ENCODE measurements at regions not wholly inside any gene's neighbourhood (a gene's known extent, or its start where the extent isn't known, plus 50 kb on each side); places are given as distances from the start of the nearest gene placed in this dataset.
"Not testable (repeated sequence)": the region's sequence is repeated elsewhere in the genome, so short reads cannot be mapped to it uniquely, and the experiment has no call there.

DNA sequence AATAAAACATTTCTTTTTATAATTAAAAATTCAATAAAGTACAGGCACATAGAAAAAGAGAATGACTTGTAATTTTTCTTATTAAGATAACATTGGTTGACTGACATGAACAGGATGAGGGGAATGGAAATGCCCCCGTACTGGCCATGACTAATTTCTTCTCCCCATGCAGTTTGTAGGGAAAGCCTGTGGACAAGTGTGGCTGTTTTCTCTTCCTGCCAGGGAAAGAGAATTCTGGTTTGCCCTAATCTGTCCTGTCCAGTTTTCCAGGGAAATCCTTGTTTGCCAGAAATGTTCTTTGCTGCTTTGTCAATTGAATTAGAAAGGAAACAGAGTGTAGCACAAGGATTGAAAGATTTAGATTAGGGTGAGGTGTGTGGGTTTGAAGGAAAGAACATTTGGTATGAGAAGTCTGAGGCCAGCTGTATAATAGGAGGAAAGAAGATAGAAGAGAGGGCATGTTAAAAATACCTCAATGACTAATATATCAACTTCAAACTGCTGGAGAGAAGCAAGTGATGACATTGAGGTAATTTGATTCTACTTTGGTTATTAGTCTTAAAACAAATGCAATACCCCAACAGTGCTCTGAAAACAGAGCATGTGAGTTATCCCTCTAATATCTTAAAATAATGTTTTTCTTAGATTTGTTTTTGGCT lies 593.9 kb upstream of the ZNF804A start:
- peak; percentile 12 for DNase-seq (ENCODE audit: low spot score)

DNA sequence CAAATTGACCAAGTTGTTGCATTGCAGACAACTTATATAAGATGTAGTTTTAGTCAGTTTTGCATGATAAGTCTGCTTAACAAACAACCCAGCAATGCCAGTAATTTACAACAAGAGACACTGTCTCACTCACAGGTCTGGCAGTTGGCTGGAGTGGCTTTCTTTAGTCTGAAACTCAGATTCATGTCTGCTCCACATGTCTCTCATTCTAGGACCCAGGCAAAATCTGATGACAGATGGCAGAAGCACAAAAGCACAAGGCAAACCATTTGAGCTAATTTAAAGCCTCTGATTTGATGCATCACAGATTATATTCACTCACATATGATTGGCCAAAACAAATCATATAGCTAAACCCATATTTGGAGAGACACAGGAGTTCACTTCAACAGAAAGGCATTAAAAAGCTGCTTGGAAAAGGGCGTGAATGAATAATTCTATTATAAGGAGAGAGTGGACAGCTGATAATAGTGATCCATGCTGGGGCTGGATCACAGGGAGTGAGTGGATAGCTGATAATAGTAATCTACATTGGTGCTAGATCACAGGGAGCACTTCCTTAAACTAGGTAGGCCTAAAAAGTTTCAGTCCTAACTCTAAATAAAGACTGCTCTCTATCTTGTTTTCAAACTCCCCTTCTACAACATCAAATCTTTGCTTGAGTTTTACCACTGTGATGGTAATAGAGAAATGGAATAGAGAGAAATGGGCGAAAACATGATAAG lies 593.2 kb upstream of the ZNF804A start:
- peak; percentile 85 for DNase-seq (ENCODE audit: low spot score)

DNA sequence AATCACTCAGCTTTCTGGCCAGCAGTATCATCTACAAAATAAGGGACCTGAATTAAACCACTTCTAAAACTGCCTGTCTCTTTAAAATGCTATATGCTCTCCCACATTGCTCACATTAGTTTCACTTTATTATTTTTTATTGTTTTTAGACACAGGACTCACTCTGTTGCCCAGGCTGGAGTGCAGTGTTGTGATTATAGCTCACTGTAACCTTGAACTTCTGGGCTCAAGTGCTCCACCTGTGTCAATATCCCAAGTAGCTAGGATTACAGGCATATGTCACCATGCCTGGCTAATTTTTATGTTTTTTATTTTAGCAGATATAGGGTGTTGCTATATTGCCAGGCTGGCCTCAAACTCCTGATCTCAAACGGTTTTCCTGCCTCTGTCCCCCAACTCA lies 591.3 kb upstream of the ZNF804A start:
- DNase-seq (ENCODE audit: low spot score) = no peak

DNA sequence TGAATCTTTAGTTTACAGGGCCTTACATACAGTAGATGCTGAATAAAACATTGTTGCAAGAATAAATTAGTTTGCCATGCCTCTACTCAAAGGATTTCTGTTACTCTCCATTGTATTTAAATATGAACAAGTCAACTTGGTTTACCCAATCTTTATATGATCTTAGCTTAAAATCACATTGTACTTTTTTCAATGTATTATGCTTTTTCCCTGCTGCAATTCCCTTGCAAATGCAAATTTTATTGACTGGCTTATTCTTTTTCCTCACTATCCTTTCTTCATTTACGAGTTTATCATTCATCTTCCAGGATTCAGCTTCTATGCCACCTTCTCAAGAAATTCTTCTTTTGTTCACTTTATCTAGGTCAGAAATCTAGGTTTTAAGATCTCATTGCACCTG lies 571.4 kb upstream of the ZNF804A start:
- no peak for DNase-seq (ENCODE audit: low spot score)

DNA sequence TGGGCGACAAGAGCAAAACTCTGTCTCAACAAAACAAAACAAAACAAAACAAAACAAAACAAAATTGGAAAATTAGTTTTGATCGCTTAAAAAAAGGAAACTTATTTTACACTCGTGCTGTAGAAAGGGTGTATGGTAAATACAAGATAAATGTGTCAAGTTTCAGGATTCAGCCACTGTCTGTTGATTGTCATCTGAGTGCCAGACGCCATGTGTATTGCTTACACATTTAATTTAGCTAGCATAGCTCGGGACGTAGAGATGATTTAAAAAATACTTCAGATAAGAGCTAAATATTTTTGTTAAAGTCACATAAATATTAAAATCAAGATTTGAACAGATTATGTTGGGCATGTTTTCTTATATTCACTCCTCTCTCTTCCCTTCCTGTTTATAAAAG lies 568.1 kb upstream of the ZNF804A start:
- no peak for DNase-seq (ENCODE audit: low spot score)

DNA sequence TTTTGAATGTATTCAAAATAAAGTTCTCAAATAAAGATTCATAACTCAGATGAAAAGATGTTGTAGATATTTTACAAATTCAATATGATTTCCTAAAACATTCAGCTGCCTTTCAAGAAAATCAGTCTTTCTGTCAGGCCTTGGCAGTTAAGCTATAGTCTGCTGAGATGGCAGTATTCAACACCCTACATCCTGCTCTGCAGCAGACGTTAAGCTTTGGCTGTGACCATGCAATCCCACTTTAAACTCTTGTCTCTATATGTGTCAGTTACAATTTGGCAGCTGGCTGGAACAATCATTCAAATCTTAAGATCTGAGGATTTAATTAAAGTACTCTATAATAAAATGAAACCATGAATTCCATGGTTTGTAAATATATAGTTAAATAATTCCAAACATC lies 567.3 kb upstream of the ZNF804A start:
- no peak for DNase-seq (ENCODE audit: low spot score)

DNA sequence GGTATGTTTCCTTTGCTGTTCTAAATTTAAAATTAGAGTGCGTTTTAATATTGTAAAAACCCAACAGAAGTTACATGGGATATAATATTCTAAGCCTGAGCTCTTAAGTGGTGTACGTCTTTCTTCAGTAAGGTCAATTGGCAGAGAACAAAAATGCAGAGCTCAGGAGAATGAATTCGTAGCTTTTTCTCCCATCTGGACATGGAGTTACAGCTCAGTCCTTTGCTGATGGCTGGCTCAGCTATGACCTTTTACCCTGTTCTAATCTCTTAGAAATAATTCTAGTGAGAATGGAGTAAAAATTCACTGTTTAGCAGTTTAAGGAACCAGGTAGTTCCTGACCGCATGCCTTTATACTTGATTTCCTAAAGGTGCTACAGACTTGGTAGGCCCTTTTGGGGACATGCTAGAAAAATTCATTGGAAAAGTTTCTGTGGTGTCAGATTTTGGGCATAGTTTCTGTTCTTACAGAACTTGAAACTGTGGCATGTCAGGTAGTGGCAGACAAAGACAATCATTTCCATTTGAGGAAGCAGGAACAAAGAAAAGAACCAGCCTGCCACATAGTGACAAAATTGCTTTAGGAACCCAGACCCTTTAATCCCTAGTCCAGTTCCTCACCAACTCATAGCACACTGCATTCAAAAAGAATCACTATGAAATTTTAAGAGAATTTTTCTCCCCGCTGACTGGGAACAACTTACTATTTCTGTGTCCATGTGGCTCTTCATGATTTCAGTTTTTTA lies 566.8 kb upstream of the ZNF804A start:
- peak; percentile 2 for DNase-seq (ENCODE audit: low spot score)

DNA sequence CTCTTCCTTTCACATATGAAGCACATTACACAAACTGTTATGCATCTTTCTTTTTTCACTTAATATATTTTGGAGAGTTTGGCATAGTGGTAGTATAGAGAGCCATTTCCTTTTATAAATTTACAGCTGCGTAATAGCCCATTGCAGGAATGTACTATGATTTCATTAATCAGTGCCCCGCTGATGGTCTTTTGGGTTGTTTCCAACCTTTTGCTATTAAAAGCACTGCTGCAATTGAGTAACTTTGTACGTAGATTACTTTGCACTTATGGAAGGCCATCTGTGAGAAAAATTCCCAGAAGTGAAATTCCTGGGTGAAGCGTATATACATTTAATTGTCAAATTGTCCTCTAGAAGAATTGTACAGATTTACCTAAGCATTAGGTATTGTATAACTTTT lies 565.3 kb upstream of the ZNF804A start:
- DNase-seq (ENCODE audit: low spot score) = no peak

DNA sequence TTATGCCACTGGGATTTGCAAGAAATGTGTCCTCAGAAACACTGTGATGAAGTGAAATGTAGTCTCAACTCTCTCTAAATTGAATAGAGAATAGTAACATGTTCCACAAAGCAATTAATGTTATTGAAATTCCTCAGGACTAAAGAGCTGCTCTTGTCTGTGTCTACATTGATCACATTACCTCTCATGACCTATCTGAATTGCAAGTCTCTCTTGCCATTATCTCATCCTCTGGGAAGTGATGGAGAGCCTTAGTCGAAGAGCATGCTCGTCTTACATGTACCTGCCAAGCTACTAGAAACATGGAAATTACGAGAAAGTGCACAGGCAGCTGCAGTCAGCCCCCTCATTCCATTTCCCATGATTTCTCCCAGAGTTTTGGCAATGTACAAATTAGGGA lies 561.1 kb upstream of the ZNF804A start:
- no peak for DNase-seq (ENCODE audit: low spot score)

DNA sequence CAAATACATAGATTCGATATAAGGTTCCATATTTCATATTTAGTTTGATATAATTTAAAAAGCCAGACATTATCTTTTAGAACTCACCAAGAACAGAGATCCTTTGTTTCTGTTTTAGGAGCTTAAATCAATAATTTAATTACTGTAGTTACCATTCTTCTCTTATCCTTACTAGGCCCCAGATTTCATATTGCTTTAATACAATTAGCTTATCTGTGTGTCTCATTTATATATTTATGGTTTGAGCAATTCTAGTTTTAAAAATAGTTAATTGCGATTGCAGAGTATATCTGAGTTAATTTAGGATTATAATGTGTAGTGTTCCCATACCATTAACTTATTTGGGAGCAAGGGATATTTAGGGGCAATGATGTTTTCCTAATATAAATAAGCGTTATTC lies 558.8 kb upstream of the ZNF804A start:
- no peak for DNase-seq (ENCODE audit: low spot score)

DNA sequence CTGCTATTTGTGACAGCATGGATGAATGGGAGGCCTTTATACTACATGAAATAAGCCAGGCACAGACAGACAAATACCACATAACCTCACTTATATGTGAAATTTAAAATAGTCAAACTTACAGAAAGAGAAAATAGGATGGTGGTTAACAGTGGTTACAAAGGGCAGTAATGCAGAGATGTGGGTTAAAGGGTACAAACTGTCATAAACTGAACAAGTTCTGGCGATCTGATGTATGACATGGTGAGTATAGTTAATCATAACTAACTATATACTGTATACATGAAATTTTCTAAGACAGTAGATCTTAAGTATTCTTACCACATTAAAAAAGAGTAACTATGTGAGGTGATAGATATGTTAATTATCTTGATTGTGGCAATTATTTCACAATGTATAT lies 558.1 kb upstream of the ZNF804A start:
- no peak for DNase-seq (ENCODE audit: low spot score)

DNA sequence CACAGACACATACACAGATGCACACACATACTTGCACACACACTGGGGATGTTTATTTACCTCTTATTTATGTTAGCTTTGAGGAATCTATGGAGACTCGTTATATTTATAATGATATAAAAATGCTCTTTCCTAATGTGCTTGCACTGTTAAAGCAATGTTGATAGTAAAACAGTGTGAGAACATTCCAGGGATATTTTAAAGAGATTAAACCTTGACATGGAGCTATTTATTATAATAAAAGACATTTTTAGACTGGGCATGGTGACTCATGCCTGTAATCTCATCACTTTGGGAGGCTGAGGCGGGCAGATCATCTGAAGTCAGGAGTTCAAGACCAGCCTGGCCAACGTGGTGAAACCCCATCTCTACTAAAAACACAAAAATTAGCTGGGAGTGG lies 557.3 kb upstream of the ZNF804A start:
- DNase-seq (ENCODE audit: low spot score) = no peak

DNA sequence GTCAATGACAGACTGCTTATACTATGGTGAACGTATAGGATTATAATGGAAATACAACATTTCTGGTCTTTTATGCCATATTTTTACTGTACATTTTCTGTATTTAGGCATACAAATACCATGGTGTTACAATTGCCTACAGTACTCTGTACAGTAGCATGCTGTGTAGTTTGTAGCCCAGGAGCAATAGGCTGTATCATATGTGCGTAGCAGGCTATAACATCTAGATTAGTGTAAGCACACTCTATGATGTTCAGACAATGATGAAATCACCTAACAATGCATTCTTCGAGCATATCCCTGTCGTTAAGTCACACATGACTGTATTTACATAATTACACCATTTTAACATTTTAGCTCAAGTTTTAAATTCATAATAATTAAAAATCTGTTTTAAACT lies 556.6 kb upstream of the ZNF804A start:
- no peak for DNase-seq (ENCODE audit: low spot score)

DNA sequence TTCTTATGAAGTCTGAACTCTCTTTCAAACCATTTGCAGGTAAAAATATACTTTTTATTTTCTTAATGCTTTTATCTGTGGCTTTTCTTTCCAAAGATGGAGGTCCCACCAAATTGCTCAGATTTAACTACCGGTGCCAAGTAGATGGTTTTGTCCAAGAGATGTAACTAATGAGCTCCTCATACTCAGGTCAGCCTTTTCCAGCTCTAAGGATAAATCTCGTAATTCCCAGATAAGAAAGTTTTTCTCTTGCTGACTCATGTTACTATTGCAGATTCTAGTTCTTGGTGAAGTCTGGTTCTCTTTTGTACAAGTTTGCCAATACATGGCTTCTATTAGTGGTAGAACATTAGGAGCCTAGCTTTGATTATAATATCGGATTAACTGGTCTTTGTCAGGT lies 550.8 kb upstream of the ZNF804A start:
- DNase-seq (ENCODE audit: low spot score) = no peak

DNA sequence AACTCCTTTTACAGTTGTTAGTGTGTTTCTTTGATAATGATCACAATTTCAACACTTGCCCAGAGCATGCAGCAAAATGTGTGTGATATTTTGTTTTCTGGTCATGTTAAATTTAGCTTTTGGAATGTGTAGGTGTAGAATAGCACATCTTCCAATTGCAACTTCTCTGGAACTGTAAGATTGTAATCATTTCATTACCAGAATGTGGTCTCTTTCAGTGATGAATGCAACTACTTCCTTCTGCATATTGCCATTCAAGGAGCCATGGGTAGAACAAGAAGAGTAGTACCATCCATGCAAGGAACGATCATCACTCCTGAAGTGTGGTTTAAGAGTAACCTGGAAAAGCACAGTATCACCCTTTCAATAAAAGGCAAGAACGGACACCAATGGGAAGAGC lies 548.8 kb upstream of the ZNF804A start:
- no peak for DNase-seq (ENCODE audit: low spot score)

DNA sequence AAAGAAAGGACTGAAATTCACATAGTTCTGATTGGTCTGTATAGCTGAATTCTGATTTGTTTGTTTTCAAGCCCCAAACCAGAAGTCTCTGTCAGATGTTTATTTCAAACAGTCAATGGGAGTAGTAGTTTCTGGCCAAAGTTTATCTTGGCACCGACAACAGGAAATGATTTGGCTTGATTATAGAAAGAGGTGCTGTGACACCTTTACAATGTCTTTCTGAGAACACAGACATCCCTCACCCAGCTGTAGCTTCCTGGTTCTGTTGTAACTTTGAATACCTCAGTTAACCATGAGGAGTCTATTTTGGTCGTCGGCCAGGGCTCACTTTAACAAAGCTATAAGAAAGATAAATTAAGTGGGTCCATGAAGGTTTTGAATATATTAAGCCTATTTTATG lies 545.0 kb upstream of the ZNF804A start:
- no peak for DNase-seq (ENCODE audit: low spot score)

DNA sequence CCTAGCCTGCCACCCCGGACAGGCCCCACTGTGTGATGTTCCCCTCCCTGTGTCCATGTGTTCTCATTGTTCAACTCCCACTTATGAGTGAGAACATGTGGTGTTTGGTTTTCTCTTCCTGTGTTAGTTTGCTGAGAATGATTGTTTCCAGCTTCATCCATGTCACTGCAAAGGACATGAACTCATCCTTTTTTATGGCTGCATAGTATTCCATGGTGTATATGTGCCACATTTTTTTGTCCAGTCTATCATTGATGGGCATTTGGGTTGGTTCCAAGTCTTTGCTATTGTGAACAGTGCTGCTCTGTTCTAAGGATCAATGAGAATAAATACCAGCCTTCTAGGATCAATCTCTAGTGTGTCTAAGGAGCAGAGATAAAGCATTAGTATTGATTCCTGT lies 543.9 kb upstream of the ZNF804A start:
- DNase-seq (ENCODE audit: low spot score) = not testable (repeated sequence)

DNA sequence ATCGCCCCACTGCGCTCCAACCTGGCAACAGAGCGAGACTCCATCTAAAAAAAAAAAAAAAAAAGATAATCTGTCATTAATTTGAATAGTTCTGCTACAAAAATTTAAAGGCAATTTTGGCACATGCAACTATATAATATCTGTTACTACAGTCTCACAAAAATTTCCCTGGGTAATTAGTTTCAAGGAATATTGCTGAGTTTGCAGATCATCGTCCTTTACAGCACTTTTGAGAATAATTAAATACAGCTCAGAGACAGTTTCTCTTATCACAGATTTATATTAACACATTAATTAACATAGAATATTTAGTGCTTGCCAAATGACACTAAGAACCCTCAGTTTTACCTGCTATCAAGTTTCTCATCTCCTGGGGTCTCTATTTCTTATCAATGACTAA lies 540.4 kb upstream of the ZNF804A start:
- DNase-seq (ENCODE audit: low spot score) = no peak

DNA sequence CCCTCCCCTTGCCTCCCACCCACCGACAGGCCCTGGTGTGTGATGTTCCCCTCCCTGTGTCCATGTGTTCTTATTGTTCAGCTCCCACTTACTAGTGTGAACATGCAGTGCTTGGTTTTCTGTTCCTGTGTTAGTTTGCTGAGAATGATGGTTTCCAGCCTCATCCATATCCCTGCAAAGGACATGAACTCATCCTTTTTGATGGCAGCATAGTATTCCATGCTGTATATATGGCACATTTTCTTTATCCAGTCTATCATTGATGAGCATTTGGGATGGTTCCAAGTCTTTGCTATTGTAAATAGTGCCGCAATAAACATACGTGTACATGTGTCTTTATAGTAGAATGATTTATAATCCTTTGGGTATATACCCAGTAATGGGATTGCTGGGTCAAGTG lies 538.1 kb upstream of the ZNF804A start:
- not testable (repeated sequence) for DNase-seq (ENCODE audit: low spot score)

DNA sequence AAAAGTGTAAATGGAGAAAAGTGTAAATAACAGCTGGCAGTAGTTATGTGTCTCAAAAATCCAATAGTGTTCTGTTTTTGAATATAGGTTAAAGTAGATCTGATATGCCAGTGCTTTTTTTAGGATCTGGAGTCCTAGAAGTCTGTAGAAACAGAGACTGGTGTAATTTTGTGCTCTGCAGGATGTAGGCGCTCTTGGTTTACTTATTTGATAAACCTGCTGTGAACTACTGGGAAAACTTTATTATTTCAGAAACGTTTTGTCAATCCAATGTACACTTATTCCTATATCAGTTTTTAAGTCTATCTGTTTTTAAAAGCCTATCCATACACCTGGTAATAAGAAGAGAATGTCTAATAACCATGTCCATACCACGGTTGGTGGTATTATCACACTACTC lies 530.8 kb upstream of the ZNF804A start:
- DNase-seq (ENCODE audit: low spot score) = no peak

DNA sequence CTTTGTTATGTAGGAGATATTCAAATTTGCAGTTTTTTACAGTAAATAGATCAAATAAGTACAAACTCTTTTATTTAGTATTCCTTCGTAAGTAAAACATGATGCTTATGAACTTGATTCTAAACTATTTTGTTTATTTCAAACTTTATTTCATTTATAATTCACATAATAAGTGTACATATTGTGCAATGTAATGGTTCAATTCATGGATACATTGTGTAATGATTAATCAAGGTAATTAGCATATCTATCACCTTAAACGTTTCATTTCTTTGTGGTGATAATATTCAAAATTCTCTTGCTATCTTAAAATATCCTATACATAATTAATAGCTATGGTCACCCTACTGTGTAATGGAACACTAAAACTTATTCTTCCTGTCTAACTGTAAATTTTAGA lies 525.9 kb upstream of the ZNF804A start:
- no peak for DNase-seq (ENCODE audit: low spot score)

DNA sequence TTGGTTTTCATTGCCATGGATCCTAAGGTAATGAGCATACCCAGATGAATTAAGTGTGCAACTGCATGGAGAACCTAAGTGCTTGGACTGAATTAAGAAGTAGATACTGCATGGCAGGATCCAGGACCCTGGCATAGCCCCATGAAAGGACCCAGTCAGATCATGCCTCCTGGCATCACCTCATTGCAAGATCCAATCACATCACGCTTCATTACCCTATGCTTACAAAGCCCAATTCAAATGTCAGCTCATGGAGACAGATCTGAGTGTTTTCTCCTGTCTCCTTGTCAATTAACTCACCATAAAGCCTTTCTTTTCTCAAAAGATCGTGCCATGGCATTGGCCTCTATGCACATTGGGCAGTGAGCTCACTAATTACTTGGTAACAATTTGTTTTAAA lies 519.8 kb upstream of the ZNF804A start:
- no peak for DNase-seq (ENCODE audit: low spot score)

DNA sequence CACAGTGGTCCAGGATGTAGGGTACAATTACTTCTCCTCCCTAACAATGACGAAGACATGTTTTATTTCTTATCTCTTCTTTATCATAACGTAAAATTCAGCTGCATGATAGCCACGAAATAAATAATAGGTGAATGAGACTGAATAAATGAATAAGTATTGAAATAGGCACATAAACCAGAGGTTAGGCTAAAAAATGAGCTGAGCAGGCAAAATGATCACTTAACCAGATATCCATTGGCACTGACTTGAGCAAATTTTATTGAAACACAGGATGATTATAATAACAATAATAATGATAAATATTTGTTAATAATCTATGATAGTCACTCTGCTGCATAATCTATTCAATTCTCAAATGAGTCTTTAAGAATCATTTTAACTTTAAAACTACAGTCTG lies 506.9 kb upstream of the ZNF804A start:
- no peak for DNase-seq (ENCODE audit: low spot score)
